ENCODE measurements at regions not wholly inside any gene's neighbourhood (a gene's known extent, or its start where the extent isn't known, plus 50 kb on each side); places are given as distances from the start of the nearest gene placed in this dataset.

DNA sequence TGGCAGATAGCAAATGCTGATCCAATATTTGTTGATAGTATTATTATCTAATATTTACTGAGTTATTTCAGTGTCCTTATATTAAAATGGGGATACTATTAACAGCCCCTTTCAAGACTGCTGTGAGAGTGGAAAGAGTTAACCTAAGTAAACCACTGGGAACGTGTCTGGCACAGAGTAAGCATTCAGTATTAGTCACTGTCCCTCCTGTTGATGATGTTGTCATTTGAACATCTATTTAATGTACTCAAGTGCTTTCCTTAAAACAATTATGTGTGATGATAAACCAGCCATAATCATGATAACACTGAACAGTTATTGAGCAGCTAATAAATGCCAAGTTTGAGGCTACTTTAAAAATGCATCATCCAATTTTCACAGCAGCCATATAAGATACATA is 135.7 kb upstream of the XYLT1 start:
- Histone ChIP-seq H3K27me3 (ENCODE audit: low read depth) (peaks cover 10% of the 10 kb centered on the region), H3K4me3 (no peak overlapping the region), H3K4me1 (no peaks in the 10 kb centered on the region), H3K9me3 (no peaks in the 10 kb centered on the region), H3K27ac (no peak overlapping the region), H3K36me3 (no peaks in the 10 kb centered on the region)
- no peak for DNase-seq
- TF ChIP-seq, protein P1, sequence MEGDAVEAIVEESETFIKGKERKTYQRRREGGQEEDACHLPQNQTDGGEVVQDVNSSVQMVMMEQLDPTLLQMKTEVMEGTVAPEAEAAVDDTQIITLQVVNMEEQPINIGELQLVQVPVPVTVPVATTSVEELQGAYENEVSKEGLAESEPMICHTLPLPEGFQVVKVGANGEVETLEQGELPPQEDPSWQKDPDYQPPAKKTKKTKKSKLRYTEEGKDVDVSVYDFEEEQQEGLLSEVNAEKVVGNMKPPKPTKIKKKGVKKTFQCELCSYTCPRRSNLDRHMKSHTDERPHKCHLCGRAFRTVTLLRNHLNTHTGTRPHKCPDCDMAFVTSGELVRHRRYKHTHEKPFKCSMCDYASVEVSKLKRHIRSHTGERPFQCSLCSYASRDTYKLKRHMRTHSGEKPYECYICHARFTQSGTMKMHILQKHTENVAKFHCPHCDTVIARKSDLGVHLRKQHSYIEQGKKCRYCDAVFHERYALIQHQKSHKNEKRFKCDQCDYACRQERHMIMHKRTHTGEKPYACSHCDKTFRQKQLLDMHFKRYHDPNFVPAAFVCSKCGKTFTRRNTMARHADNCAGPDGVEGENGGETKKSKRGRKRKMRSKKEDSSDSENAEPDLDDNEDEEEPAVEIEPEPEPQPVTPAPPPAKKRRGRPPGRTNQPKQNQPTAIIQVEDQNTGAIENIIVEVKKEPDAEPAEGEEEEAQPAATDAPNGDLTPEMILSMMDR (IDR thresholded peaks at IDR 0.05): no peak
- intact Hi-C loops (cut with DNase I): no loop called here
- no peak for ATAC-seq

DNA sequence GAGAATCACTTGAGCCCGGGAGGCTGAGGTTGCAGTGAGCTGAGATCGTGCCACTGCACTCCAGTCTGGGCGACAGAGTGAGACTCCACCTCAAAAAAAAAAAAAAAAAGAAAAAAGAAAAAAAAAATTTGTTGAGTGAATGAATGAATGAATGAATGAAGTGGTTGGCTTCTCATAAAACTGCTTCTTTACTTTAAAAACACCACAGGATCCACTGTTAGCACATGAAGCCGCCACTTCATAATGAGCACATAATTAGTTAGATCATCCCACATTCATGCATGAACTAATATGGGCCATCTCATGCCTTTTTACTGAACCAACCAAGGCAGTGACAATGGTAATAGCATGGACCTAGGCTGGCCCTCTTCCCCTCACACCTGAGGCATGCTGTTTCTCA is 135.0 kb upstream of the XYLT1 start:
- ATAC-seq (no peak), DNase-seq (no peak)
- TF ChIP-seq, protein P1 (IDR thresholded peaks at IDR 0.05): no peak
- H3K27ac ChIP-seq: no peak overlapping the region
- intact Hi-C loops (cut with DNase I): no loop called here
- H3K36me3 ChIP-seq: no peaks in the 10 kb centered on the region
- no peak overlapping the region for H3K4me3 ChIP-seq
- H3K4me1 ChIP-seq: no peaks in the 10 kb centered on the region
- peaks cover 10% of the 10 kb centered on the region for H3K27me3 ChIP-seq (ENCODE audit: low read depth)
- H3K9me3 ChIP-seq: no peaks in the 10 kb centered on the region

DNA sequence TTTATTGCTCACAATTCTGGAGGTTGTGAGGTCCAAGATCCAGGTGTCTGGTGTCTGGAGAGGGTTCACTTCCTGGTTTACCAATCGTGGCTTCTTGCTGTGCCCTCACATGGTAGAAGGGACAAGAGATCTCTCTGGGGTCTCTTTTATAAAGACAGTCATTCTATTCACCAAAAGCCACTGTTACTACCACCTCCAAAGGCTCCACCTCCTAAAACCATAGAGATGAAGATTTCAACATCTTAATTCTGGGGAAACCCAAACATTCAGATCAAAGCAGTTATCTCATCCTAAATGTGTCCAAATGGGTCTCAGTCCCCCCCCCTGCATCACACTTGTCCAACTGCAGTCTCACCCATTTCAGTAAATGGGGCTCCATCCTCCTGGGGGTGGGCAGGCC is 132.9 kb upstream of the XYLT1 start:
- Histone ChIP-seq H3K9me3 (peaks cover 8% of the 10 kb centered on the region), H3K4me3 (no peak overlapping the region), H3K4me1 (no peaks in the 10 kb centered on the region), H3K27me3 (ENCODE audit: low read depth) (peaks cover 10% of the 10 kb centered on the region), H3K27ac (no peak overlapping the region), H3K36me3 (no peaks in the 10 kb centered on the region)
- no peak for ATAC-seq
- no peak for DNase-seq
- intact Hi-C loops (cut with DNase I): no loop called here
- TF ChIP-seq, protein P1 (IDR thresholded peaks at IDR 0.05): no peak

DNA sequence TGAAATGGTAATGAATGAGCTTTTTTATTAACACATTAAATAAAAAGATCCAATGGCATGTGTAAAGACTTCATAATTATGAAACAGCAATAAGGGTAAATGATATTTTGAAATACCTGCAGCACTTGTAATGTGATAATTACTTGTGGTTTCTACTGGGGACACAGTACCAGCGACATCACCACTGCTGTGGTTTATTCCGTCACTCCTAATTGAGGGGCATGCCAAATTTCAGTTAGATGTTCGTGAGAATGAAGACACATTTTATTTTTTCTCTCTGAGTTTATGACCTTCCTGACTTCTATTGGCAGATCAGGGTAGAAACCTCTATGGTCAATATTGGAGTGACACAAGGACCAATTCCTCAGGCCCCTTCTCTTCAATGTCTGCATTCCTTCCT is 131.9 kb upstream of the XYLT1 start:
- TF ChIP-seq, protein P1 (IDR thresholded peaks at IDR 0.05): no peak
- no peak for DNase-seq
- peaks cover 8% of the 10 kb centered on the region for H3K9me3 ChIP-seq
- H3K4me3 ChIP-seq: no peak overlapping the region
- H3K36me3 ChIP-seq: no peaks in the 10 kb centered on the region
- H3K27me3 ChIP-seq (ENCODE audit: low read depth): peaks cover 10% of the 10 kb centered on the region
- no peaks in the 10 kb centered on the region for H3K4me1 ChIP-seq
- no peak overlapping the region for H3K27ac ChIP-seq
- intact Hi-C loops (cut with DNase I): no loop called here
- ATAC-seq: no peak

DNA sequence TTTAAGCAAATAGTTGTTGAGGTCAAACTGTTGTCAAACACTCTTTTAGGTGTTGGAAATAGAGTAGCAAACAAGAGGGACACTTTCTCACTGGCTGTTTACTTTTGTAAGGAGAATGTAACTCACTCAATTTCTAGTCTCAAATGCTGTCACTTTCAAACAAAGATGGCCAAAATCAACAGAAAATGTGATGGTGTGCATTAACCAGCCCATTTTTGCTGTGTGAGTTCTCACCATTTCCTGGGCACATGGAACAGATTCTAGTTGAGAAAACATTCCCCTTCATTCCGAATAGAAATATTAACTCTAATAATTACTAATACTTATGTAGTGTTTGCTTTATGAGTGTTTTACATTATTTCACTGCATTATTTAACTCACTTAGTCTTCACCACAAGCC is 128.2 kb upstream of the XYLT1 start:
- Histone ChIP-seq H3K4me1 (no peaks in the 10 kb centered on the region), H3K9me3 (peaks cover 8% of the 10 kb centered on the region), H3K27me3 (ENCODE audit: low read depth) (no peaks in the 10 kb centered on the region), H3K4me3 (no peak overlapping the region), H3K36me3 (no peaks in the 10 kb centered on the region), H3K27ac (no peak overlapping the region)
- ATAC-seq (no peak), DNase-seq (no peak)
- TF ChIP-seq, protein P1 (IDR thresholded peaks at IDR 0.05): no peak
- intact Hi-C loops (cut with DNase I): no loop called here
